Suprapubic skin (tissue), 4 donors: ENCODE measurements at regions not wholly inside any gene's neighbourhood (a gene's known extent, or its start where the extent isn't known, plus 50 kb on each side); places are given as distances from the start of the nearest gene placed in this dataset.
"Not testable (repeated sequence)": the region's sequence is repeated elsewhere in the genome, so short reads cannot be mapped to it uniquely, and the experiment has no call there.

Experiments
- DNase-seq, 2 donors: peaks; one replicate each; pipeline ENCODE4 v3.0.0-alpha.2; 2019; ENCODE audit warnings: low spot score in 2 of 2
- H3K27ac ChIP-seq: fragments of 200-600 bp; sonication (generic); one replicate; pipeline ENCODE4 v1.5.1; 2019
- H3K27me3 ChIP-seq: fragments of 200-600 bp; sonication (generic); one replicate; pipeline ENCODE4 v1.5.1; 2019
- H3K36me3 ChIP-seq: fragments of 200-600 bp; sonication (generic); one replicate; pipeline ENCODE4 v1.5.1; 2019
- H3K4me1 ChIP-seq: fragments of 200-600 bp; sonication (generic); one replicate; pipeline ENCODE4 v1.5.1; 2019
- H3K4me3 ChIP-seq: fragments of 200-600 bp; sonication (generic); one replicate; pipeline ENCODE4 v1.5.1; 2019; ENCODE audit warnings: mild to moderate bottlenecking
- H3K9me3 ChIP-seq: fragments of 200-600 bp; sonication (generic); one replicate; pipeline ENCODE4 v1.5.1; 2019
- EP300 ChIP-seq: sonication (generic); formaldehyde crosslinking; IDR thresholded peaks from one replicate; pipeline ENCODE4 v1.6.1; 2017; ENCODE audit warnings: antibody characterized with exemption
- POLR2A ChIP-seq, 2 donors: fragments of 450-650 bp; IDR thresholded peaks; one replicate each; pipeline ENCODE4 v1.6.1; 2017; ENCODE audit warnings: antibody characterized with exemption in 2 of 2, mild to moderate bottlenecking in 2 of 2, moderate library complexity in 2 of 2
- POLR2AphosphoS5 ChIP-seq, 3 donors: sonication (generic); formaldehyde crosslinking; IDR thresholded peaks; one replicate each; pipeline ENCODE4 v1.6.1; 2017; ENCODE audit warnings: antibody characterized with exemption in 3 of 3
- WGBS: methylation state at CpG from one replicate; pipeline ENCODE4 v1.1.5; 2018; 5-methylcytosine and 5-hydroxymethylcytosine counted together
- TF ChIP-seq, protein P1 (sequence below), 2 donors: fragments of 200-600 bp in 1 of 2; fragments of 450-650 bp in 1 of 2; sonication (generic) in 1 of 2; IDR thresholded peaks; one replicate each; pipeline ENCODE4 v1.5.1; 2016 to 2019; ENCODE audit warnings: antibody characterized with exemption in 2 of 2, mild to moderate bottlenecking in 1 of 2, moderate library complexity in 1 of 2

DNA sequence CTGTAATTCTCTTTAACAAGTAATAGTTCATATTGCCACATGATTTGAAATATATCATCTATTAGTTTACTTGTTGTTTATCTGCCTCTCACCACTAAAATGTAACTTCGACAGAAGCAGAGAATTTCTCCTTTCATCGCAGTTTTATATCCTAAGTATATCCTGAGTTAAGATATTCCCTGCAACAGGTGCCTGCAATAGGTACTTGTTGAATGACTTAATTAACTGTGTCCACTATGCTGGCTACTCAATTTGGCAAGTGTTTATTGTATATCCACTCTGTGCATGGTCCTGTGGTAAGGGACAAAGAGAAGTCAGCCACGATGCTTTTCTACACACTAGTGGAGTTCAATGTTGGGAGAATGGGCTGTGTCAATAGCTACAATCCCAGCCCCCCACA lies 108.5 kb downstream of the PSAT1 start:
- Histone ChIP-seq H3K27ac (no peak overlapping the region), H3K4me1 (no peaks in the 10 kb centered on the region), H3K4me3 (no peak overlapping the region), H3K27me3 (peaks cover 2% of the 10 kb centered on the region), H3K36me3 (no peaks in the 10 kb centered on the region), H3K9me3 (no peaks in the 10 kb centered on the region)
- no peak for DNase-seq
- WGBS = 91% methylated on average over 3 of the region's 3 CpGs
- TF ChIP-seq EP300 (no peak), POLR2AphosphoS5 (IDR thresholded peaks at IDR 0.05) (no peak), POLR2A (IDR thresholded peaks at IDR 0.05) (no peak)
- TF ChIP-seq, protein P1, sequence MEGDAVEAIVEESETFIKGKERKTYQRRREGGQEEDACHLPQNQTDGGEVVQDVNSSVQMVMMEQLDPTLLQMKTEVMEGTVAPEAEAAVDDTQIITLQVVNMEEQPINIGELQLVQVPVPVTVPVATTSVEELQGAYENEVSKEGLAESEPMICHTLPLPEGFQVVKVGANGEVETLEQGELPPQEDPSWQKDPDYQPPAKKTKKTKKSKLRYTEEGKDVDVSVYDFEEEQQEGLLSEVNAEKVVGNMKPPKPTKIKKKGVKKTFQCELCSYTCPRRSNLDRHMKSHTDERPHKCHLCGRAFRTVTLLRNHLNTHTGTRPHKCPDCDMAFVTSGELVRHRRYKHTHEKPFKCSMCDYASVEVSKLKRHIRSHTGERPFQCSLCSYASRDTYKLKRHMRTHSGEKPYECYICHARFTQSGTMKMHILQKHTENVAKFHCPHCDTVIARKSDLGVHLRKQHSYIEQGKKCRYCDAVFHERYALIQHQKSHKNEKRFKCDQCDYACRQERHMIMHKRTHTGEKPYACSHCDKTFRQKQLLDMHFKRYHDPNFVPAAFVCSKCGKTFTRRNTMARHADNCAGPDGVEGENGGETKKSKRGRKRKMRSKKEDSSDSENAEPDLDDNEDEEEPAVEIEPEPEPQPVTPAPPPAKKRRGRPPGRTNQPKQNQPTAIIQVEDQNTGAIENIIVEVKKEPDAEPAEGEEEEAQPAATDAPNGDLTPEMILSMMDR (IDR thresholded peaks at IDR 0.05) = no peak

DNA sequence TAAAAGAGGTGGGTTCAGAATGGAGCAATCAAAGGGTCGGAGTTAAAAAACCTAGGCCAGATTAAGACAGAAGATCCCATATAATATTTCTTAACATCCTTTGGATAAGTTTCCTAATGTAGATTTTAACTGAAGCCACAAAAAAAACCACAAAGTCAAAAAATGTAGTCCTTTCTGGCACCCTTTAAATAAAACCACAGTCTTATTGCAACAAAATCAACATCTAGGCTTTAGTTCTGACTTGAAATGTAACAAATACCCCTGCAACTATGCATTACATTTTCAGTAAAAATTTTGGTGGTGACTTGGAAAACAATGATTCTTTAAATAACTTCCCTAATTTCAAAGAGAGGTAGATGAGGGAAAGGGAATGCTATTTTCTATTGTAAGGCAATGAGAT lies 109.2 kb downstream of the PSAT1 start:
- no peak for DNase-seq
- 69% methylated on average over 1 of the region's 1 CpG for WGBS
- Histone ChIP-seq H3K9me3 (no peaks in the 10 kb centered on the region), H3K4me3 (no peak overlapping the region), H3K27ac (no peak overlapping the region), H3K27me3 (peaks cover 2% of the 10 kb centered on the region), H3K4me1 (no peaks in the 10 kb centered on the region), H3K36me3 (no peaks in the 10 kb centered on the region)
- no peak for TF ChIP-seq POLR2AphosphoS5 (IDR thresholded peaks at IDR 0.05)
- no peak for TF ChIP-seq POLR2A (IDR thresholded peaks at IDR 0.05)
- TF ChIP-seq EP300 = no peak
- TF ChIP-seq, protein P1 (IDR thresholded peaks at IDR 0.05) = no peak

DNA sequence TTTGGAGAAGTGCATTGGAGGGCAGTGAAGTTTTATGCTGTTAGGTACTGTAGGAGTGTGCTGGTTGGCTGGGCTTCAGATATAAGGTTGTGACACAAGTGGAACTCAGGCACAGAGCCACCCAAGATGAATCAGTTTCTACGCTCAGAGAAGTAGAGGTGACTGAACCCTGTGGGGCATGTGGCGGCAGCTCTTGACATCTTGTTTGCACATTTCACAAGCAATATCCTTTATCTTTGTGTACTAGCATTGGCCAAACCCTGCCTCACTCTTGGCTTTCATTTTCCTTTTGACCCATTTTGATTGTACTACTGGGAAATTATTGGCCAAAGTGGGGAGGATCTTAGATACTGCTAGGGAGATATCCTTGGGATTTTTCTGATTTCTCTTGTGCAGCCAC lies 110.0 kb downstream of the PSAT1 start:
- H3K36me3 ChIP-seq = no peaks in the 10 kb centered on the region
- WGBS = 48% methylated on average over 2 of the region's 2 CpGs
- DNase-seq = no peak

DNA sequence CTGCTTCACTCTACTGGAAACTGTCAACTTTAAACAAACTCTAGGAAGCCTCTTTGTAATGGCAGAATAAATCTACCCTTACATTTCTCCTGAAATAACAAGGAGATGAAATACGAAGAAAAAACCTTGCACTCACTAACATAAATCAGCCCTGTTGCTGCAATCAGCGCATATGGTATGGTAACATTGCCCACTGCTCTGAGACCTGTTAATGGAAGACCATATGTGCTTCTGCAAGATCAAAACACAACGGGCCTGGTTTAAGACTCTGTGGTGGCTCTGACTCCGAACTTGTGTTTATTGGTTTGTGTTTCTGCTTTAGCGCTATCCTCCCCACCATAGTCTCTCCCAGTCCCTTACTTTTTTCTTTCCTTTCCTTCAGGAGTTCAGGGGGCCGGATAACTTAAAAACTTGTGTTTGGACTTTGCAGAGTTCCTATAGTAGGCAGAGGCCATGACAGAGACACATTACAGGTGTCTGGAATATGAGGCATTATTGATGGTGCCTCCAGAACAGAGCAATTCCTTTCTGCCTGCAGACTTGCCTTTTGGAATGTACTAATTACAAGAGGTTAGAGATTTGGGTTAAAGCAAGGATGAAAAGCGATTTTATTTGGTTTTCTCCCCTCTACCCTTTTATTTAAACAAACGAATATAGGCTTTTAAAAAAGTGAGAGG lies 110.8 kb downstream of the PSAT1 start:
- 70% methylated on average over 8 of the region's 8 CpGs for WGBS
- Histone ChIP-seq H3K27ac (no peak overlapping the region), H3K36me3 (no peaks in the 10 kb centered on the region), H3K4me1 (no peaks in the 10 kb centered on the region), H3K4me3 (no peak overlapping the region), H3K9me3 (no peaks in the 10 kb centered on the region), H3K27me3 (peaks cover 2% of the 10 kb centered on the region)
- DNase-seq = no peak
- TF ChIP-seq EP300 (no peak), POLR2AphosphoS5 (IDR thresholded peaks at IDR 0.05) (no peak), POLR2A (IDR thresholded peaks at IDR 0.05) (no peak)
- TF ChIP-seq, protein P1 (IDR thresholded peaks at IDR 0.05) = no peak

More for the DNA sequence above, 110.0 kb downstream of the PSAT1 start:
- H3K4me3 ChIP-seq = no peak overlapping the region
- no peak for TF ChIP-seq EP300
- no peak for TF ChIP-seq POLR2AphosphoS5 (IDR thresholded peaks at IDR 0.05)
- TF ChIP-seq, protein P1 (IDR thresholded peaks at IDR 0.05) = no peak
- no peak for TF ChIP-seq POLR2A (IDR thresholded peaks at IDR 0.05)
- H3K27ac ChIP-seq = no peak overlapping the region
- no peaks in the 10 kb centered on the region for H3K4me1 ChIP-seq
- peaks cover 2% of the 10 kb centered on the region for H3K27me3 ChIP-seq
- no peaks in the 10 kb centered on the region for H3K9me3 ChIP-seq

DNA sequence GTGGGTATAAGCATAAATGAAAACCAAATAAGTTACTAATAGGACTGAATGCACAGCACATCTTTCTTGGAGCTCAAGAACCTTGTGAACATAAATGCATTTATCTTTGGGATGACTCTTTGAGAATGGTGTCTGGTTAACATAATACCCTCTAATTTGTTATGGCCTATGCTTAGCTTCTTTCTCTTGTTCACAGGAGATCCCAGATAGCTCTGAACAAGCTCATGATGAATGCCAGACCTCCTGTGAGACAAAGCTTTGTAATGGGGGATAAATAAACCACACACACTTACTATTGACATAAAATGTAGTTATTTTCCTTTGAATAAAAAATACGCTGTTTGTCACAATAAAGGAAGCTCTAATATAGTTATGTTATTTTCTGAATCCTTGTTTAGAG lies 111.5 kb downstream of the PSAT1 start:
- Histone ChIP-seq H3K4me3 (no peak overlapping the region), H3K27ac (no peak overlapping the region), H3K4me1 (no peaks in the 10 kb centered on the region), H3K27me3 (no peaks in the 10 kb centered on the region), H3K9me3 (no peaks in the 10 kb centered on the region), H3K36me3 (no peaks in the 10 kb centered on the region)
- DNase-seq = no peak
- TF ChIP-seq POLR2AphosphoS5 (IDR thresholded peaks at IDR 0.05) (no peak), EP300 (no peak)
- TF ChIP-seq, protein P1 (IDR thresholded peaks at IDR 0.05) = no peak
- WGBS = 96% methylated on average over 1 of the region's 1 CpG

DNA sequence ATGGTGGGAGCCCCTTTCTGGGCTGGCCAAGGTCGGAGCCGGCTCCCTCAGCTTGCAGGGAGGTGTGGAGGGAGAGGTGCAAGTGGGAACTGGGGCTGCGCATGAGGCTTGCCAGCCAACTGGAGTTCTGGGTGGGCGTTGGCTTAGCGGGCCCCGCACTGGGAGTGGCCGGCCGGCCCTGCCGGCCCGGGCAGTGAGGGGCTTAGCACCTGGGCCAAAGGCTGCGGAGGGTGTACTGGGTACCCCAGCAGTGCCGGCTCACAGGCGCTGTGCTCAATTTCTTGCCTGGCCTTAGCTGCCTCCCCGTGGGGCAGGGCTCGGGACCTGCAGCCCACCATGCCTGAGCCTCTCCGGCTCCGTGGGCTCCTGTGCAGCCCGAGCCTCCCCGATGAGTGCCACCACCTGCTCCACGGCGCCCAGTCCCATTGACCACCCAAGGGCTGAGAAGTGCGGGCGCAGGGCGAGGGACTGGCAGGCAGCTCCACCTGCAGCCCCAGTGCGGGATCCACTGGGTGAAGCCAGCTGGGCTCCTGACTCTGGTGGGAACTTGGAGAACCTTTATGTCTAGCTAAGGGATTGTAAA lies 113.1 kb downstream of the PSAT1 start:
- not testable (repeated sequence) for H3K36me3 ChIP-seq, H3K27ac ChIP-seq, H3K4me1 ChIP-seq, DNase-seq, H3K9me3 ChIP-seq, H3K27me3 ChIP-seq, H3K4me3 ChIP-seq
- 95% methylated on average over 4 of the region's 25 CpGs for WGBS
